WTC11 (cell line): ENCODE measurements at regions not wholly inside any gene's neighbourhood (a gene's known extent, or its start where the extent isn't known, plus 50 kb on each side); places are given as distances from the start of the nearest gene placed in this dataset.

ENCODE experiments used
- JUN ChIP-seq: sonication (generic); formaldehyde crosslinking; IDR thresholded peaks from 2 replicates; pipeline ENCODE4 v1.8.0; 2023; ENCODE audit warnings: mild to moderate bottlenecking, missing genetic modification reagents
- KAT7 ChIP-seq: sonication (generic); formaldehyde crosslinking; IDR thresholded peaks from 2 replicates; pipeline ENCODE4 v1.8.1; 2023; ENCODE audit warnings: missing genetic modification reagents, mild to moderate bottlenecking, borderline replicate concordance
- NR3C1 ChIP-seq: sonication (generic); formaldehyde crosslinking; conservative IDR thresholded peaks from 2 replicates; pipeline ENCODE4 v1.8.1; 2023; ENCODE audit warnings: low read depth, mild to moderate bottlenecking, missing genetic modification reagents
- OVOL2 ChIP-seq: fragments of 250-450 bp; sonication (Bioruptor Pico); IDR thresholded peaks from 2 replicates; pipeline ENCODE4 v1.9.0; 2021; ENCODE audit warnings: mild to moderate bottlenecking, borderline replicate concordance
- TF ChIP-seq, protein P1 (sequence below): fragments of 200-600 bp; IDR thresholded peaks from 2 replicates; pipeline ENCODE4 v1.8.0; 2022; ENCODE audit warnings: antibody characterized with exemption
- TF ChIP-seq, protein P2 (sequence below): sonication (generic); formaldehyde crosslinking; IDR thresholded peaks from 2 replicates; pipeline ENCODE4 v1.8.1; 2023; ENCODE audit warnings: mild to moderate bottlenecking, missing genetic modification reagents, moderate library complexity

DNA sequence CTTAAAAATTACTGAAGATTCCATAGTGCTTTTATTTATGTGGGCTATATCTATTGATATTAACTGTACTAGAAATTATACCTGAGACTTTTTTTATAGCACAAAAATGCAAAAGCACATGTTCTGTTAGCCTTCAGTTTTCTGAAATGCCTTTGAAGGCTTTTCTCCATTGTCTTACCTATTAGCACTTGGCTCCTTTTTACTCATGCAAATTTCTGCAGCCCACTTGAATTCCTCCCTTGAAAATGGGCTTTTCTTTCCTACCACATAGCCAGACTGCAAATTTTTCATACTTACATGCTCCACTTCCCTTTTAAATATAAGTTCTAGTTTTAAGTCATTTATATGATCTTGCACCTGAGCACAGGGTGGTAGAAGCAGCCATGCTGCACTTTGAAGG is 453.0 kb upstream of the TRIB2 start:
- TF ChIP-seq, protein P1, sequence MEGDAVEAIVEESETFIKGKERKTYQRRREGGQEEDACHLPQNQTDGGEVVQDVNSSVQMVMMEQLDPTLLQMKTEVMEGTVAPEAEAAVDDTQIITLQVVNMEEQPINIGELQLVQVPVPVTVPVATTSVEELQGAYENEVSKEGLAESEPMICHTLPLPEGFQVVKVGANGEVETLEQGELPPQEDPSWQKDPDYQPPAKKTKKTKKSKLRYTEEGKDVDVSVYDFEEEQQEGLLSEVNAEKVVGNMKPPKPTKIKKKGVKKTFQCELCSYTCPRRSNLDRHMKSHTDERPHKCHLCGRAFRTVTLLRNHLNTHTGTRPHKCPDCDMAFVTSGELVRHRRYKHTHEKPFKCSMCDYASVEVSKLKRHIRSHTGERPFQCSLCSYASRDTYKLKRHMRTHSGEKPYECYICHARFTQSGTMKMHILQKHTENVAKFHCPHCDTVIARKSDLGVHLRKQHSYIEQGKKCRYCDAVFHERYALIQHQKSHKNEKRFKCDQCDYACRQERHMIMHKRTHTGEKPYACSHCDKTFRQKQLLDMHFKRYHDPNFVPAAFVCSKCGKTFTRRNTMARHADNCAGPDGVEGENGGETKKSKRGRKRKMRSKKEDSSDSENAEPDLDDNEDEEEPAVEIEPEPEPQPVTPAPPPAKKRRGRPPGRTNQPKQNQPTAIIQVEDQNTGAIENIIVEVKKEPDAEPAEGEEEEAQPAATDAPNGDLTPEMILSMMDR: no peak
- TF ChIP-seq NR3C1 (CRISPR knock-in tag) (no peak), KAT7 (CRISPR knock-in tag) (no peak), OVOL2 (no peak), JUN (no peak)
- TF ChIP-seq, protein P2, sequence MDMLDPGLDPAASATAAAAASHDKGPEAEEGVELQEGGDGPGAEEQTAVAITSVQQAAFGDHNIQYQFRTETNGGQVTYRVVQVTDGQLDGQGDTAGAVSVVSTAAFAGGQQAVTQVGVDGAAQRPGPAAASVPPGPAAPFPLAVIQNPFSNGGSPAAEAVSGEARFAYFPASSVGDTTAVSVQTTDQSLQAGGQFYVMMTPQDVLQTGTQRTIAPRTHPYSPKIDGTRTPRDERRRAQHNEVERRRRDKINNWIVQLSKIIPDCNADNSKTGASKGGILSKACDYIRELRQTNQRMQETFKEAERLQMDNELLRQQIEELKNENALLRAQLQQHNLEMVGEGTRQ (CRISPR knock-in tag): no peak
